Left lobe of liver (tissue), 2 donors: ENCODE measurements at regions not wholly inside any gene's neighbourhood (a gene's known extent, or its start where the extent isn't known, plus 50 kb on each side); places are given as distances from the start of the nearest gene placed in this dataset.
A peak's percentile ranks its signal among the peaks of the same experiment; 100 is the strongest.

Experiments
- ATAC-seq: fragments of 200-7000 bp; cut with Tn5 transposase; one replicate; pipeline ENCODE4 v1.9.1; 2020; ENCODE audit warnings: mild to moderate bottlenecking, moderate library complexity
- DNase-seq: peaks from one replicate; pipeline ENCODE4 v3.0.0-alpha.2; 2020; ENCODE audit warnings: low spot score
- donor health status: DM: no; HTN: no; CAD: no; lungs with moderate emphysema.
- donor health status: DM: no; HTN: yes; CAD: no.

GRCh38 chr1:222243902-222244301 is 304.0 kb downstream of the HHIPL2 start:
- no peak for ATAC-seq
- no peak for DNase-seq

- ATAC-seq (no peak), DNase-seq (no peak)
Measured at GRCh38 chr1:222242492-222242891, 305.4 kb downstream of the HHIPL2 start.

- no peak for ATAC-seq
Measured at GRCh38 chr1:222241410-222241809, 306.5 kb downstream of the HHIPL2 start.

GRCh38 chr1:222240536-222241181 is 307.2 kb downstream of the HHIPL2 start:
- DNase-seq (no peak), ATAC-seq (no peak)

More at GRCh38 chr1:222241410-222241809, 306.5 kb downstream of the HHIPL2 start:
- no peak for DNase-seq

GRCh38 chr1:222239130-222239529 is 308.8 kb downstream of the HHIPL2 start:
- no peak for DNase-seq
- ATAC-seq: no peak

GRCh38 chr1:222234351-222234750 is 313.6 kb downstream of the HHIPL2 start:
- DNase-seq: no peak

GRCh38 chr1:222233444-222234158 is 314.3 kb downstream of the HHIPL2 start:
- ATAC-seq: no peak
- DNase-seq: no peak

More at GRCh38 chr1:222234351-222234750, 313.6 kb downstream of the HHIPL2 start:
- no peak for ATAC-seq

GRCh38 chr1:222232842-222233241 is 315.1 kb downstream of the HHIPL2 start:
- DNase-seq (no peak), ATAC-seq (no peak)

GRCh38 chr1:222229672-222230312 is 318.1 kb downstream of the HHIPL2 start:
- DNase-seq: no peak
- ATAC-seq: no peak

- ATAC-seq (no peak), DNase-seq (no peak)
Measured at GRCh38 chr1:222225316-222225691, 322.6 kb downstream of the HHIPL2 start.

- DNase-seq (no peak), ATAC-seq (no peak)
Measured at GRCh38 chr1:222224636-222225315, 323.1 kb downstream of the HHIPL2 start.

- DNase-seq (no peak), ATAC-seq (no peak)
Measured at GRCh38 chr1:222224156-222224555, 323.7 kb downstream of the HHIPL2 start.

- DNase-seq (no peak), ATAC-seq (no peak)
Measured at GRCh38 chr1:222223010-222223409, 324.9 kb downstream of the HHIPL2 start.

- DNase-seq (no peak), ATAC-seq (no peak)
Measured at GRCh38 chr1:222216255-222216754, 331.6 kb downstream of the HHIPL2 start.

- ATAC-seq: no peak
- no peak for DNase-seq
Measured at GRCh38 chr1:222210776-222211175, 337.1 kb downstream of the HHIPL2 start.

GRCh38 chr1:222204475-222204874 is 343.4 kb downstream of the HHIPL2 start:
- ATAC-seq (no peak), DNase-seq (no peak)

GRCh38 chr1:222202831-222203230 is 345.1 kb downstream of the HHIPL2 start:
- ATAC-seq (peak; percentile 86), DNase-seq (peak; percentile 45)

GRCh38 chr1:222196736-222197135 is 351.2 kb downstream of the HHIPL2 start:
- ATAC-seq: no peak
- DNase-seq: no peak

- ATAC-seq: no peak
Measured at GRCh38 chr1:222196288-222196687, 351.6 kb downstream of the HHIPL2 start.

GRCh38 chr1:222195857-222196256 is 352.0 kb downstream of the HHIPL2 start:
- DNase-seq: no peak
- ATAC-seq: no peak

More at GRCh38 chr1:222196288-222196687, 351.6 kb downstream of the HHIPL2 start:
- no peak for DNase-seq

GRCh38 chr1:222189218-222189617 is 358.7 kb downstream of the HHIPL2 start:
- ATAC-seq (no peak), DNase-seq (no peak)
